ENCODE measurements at regions not wholly inside any gene's neighbourhood (a gene's known extent, or its start where the extent isn't known, plus 50 kb on each side); places are given as distances from the start of the nearest gene placed in this dataset.
A peak's percentile ranks its signal among the peaks of the same experiment; 100 is the strongest.

GRCh38 chr6:63066055-63066704 is 145.1 kb upstream of the FKBP1C start:
- no peaks in the 10 kb centered on the region for H3K36me3 ChIP-seq (ENCODE audit: low read depth)

DNA sequence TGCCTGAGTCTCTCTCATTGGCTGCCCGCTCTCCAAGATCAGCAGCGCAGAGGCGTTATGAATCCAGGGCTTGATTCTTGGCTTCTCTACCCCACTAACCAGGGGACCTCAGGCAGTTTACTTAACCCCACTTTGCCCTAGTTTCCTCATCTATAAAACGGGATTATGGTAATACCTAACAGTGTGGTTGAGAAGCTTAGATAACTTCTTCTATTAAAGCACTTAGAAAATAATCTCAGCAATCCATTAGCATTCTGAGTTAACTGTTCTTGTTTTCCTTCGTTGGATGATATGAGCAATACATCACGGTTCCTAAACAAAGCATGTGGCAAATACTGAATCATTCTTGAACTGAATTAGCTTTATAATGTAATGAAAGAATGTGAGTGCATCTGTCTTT is 116.3 kb upstream of the FKBP1C start:
- intact Hi-C loops (cut with DNase I, micrococcal nuclease), result no loop called here
- H3K36me3 ChIP-seq (ENCODE audit: low read depth), result no peaks in the 10 kb centered on the region
- no peak overlapping the region for H3K4me3 ChIP-seq
- H3K4me1 ChIP-seq (ENCODE audit: low read depth), result no peaks in the 10 kb centered on the region
- DNase-seq (no peak), ATAC-seq (no peak)
- H3K9me3 ChIP-seq, result no peaks in the 10 kb centered on the region
- TF ChIP-seq, protein P1, sequence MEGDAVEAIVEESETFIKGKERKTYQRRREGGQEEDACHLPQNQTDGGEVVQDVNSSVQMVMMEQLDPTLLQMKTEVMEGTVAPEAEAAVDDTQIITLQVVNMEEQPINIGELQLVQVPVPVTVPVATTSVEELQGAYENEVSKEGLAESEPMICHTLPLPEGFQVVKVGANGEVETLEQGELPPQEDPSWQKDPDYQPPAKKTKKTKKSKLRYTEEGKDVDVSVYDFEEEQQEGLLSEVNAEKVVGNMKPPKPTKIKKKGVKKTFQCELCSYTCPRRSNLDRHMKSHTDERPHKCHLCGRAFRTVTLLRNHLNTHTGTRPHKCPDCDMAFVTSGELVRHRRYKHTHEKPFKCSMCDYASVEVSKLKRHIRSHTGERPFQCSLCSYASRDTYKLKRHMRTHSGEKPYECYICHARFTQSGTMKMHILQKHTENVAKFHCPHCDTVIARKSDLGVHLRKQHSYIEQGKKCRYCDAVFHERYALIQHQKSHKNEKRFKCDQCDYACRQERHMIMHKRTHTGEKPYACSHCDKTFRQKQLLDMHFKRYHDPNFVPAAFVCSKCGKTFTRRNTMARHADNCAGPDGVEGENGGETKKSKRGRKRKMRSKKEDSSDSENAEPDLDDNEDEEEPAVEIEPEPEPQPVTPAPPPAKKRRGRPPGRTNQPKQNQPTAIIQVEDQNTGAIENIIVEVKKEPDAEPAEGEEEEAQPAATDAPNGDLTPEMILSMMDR (IDR thresholded peaks at IDR 0.05), result no peak

More at GRCh38 chr6:63066055-63066704, 145.1 kb upstream of the FKBP1C start:
- ATAC-seq, result no peak
- intact Hi-C loops (cut with DNase I, micrococcal nuclease), result no loop called here
- H3K4me1 ChIP-seq (ENCODE audit: low read depth), result no peaks in the 10 kb centered on the region
- H3K4me3 ChIP-seq, result no peak overlapping the region
- no peaks in the 10 kb centered on the region for H3K9me3 ChIP-seq
- DNase-seq, result peak in 1 of 3 donors; percentile 35
- TF ChIP-seq, protein P1 (IDR thresholded peaks at IDR 0.05), result no peak

DNA sequence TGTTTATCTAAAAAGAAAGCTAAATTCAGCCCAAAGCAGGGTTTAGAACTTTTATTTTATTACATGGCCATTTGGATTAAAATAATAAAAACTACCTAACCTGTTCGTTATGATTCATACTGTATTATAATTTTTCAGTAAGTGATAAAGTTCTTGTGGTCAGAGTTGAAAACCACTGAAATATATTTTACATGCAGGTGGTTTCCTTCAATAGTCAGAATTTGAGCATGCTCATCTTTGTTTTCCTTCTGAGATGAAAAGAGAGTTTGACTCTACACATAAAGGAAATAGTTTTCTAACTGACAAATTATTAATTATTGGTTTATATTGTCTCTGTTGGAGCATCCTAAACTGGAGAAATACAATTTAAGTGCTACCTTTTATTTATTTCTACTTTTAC is 114.0 kb upstream of the FKBP1C start:
- no peaks in the 10 kb centered on the region for H3K9me3 ChIP-seq
- H3K4me1 ChIP-seq (ENCODE audit: low read depth), result no peaks in the 10 kb centered on the region
- intact Hi-C loops (cut with DNase I, micrococcal nuclease), result no loop called here
- TF ChIP-seq, protein P1 (IDR thresholded peaks at IDR 0.05), result no peak
- H3K36me3 ChIP-seq (ENCODE audit: low read depth), result no peaks in the 10 kb centered on the region
- H3K4me3 ChIP-seq, result no peak overlapping the region
- DNase-seq, result no peak
- ATAC-seq, result no peak

- intact Hi-C loops (cut with DNase I, micrococcal nuclease), result no loop called here
- H3K9me3 ChIP-seq, result no peaks in the 10 kb centered on the region
- no peaks in the 10 kb centered on the region for H3K36me3 ChIP-seq (ENCODE audit: low read depth)
- ATAC-seq (no peak), DNase-seq (no peak)
- TF ChIP-seq, protein P1 (IDR thresholded peaks at IDR 0.05), result no peak
- H3K4me1 ChIP-seq (ENCODE audit: low read depth), result no peaks in the 10 kb centered on the region
- no peak overlapping the region for H3K4me3 ChIP-seq
Measured at GRCh38 chr6:63098789-63099188, 112.5 kb upstream of the FKBP1C start.

- Histone ChIP-seq H3K36me3 (ENCODE audit: low read depth) (no peaks in the 10 kb centered on the region), H3K4me3 (no peak overlapping the region), H3K4me1 (ENCODE audit: low read depth) (no peaks in the 10 kb centered on the region), H3K9me3 (no peaks in the 10 kb centered on the region)
- intact Hi-C loops (cut with DNase I, micrococcal nuclease), result no loop called here
- TF ChIP-seq, protein P1 (IDR thresholded peaks at IDR 0.05), result no peak
- no peak for ATAC-seq
- DNase-seq, result no peak
Measured at GRCh38 chr6:63099772-63100459, 111.4 kb upstream of the FKBP1C start.
